DND-41 (cell line): ENCODE measurements at regions not wholly inside any gene's neighbourhood (a gene's known extent, or its start where the extent isn't known, plus 50 kb on each side); places are given as distances from the start of the nearest gene placed in this dataset.

Source experiments
- ATAC-seq: fragments of 200-7000 bp; cut with Tn5 transposase; 3 replicates; pipeline ENCODE4 v1.9.1; 2021; ENCODE audit warnings: low read depth; ENCODE audit not compliant: insufficient read depth
- DNase-seq: peaks from one replicate; pipeline ENCODE4 v3.0.0-alpha.2; 2020
- H2AFZ ChIP-seq: 2 replicates; pipeline ENCODE4 v1.6.0; 2012; ENCODE audit warnings: low read depth, low read length
- H3K27ac ChIP-seq: 2 replicates; pipeline ENCODE4 v1.5.1; 2012; ENCODE audit warnings: low read length, inconsistent platforms
- H3K27me3 ChIP-seq: fragments of 200-600 bp; sonication (generic); 2 replicates; pipeline ENCODE4 v1.6.0; 2012; ENCODE audit warnings: low read length, mild to moderate bottlenecking, inconsistent platforms; ENCODE audit not compliant: insufficient read depth, poor library complexity
- H3K36me3 ChIP-seq: 2 replicates; pipeline ENCODE4 v1.5.1; 2012; ENCODE audit warnings: low read length, inconsistent platforms; ENCODE audit not compliant: insufficient read depth
- H3K4me1 ChIP-seq: 2 replicates; pipeline ENCODE4 v1.5.1; 2012; ENCODE audit warnings: mild to moderate bottlenecking, low read length; ENCODE audit not compliant: insufficient read depth
- H3K4me2 ChIP-seq: 2 replicates; pipeline ENCODE4 v1.6.0; 2012; ENCODE audit warnings: mild to moderate bottlenecking, moderate library complexity, low read length, inconsistent platforms; ENCODE audit not compliant: insufficient read depth
- H3K4me3 ChIP-seq, 2 experiments: fragments of 200-600 bp in 1 of 2; shearing (Covaris generic) in 1 of 2; 2 replicates each; pipeline ENCODE4 v1.5.1; 2012 to 2016; ENCODE audit warnings: inconsistent platforms in 2 of 2, low read length in 2 of 2, mild to moderate bottlenecking in 2 of 2, low read depth in 1 of 2, moderate library complexity in 1 of 2
- H3K79me2 ChIP-seq: 2 replicates; pipeline ENCODE4 v1.6.0; 2012; ENCODE audit warnings: low read length, inconsistent platforms; ENCODE audit not compliant: insufficient read depth
- H3K9ac ChIP-seq: 2 replicates; pipeline ENCODE4 v1.6.0; 2012; ENCODE audit warnings: low read depth, mild to moderate bottlenecking, inconsistent platforms, low read length, moderate library complexity
- H3K9me3 ChIP-seq: 2 replicates; pipeline ENCODE4 v1.5.1; 2012; ENCODE audit warnings: low read length, moderate library complexity, mild to moderate bottlenecking, inconsistent platforms; ENCODE audit not compliant: insufficient read depth, severe bottlenecking
- H4K20me1 ChIP-seq: 2 replicates; pipeline ENCODE4 v1.6.0; 2012; ENCODE audit warnings: low read length; ENCODE audit not compliant: insufficient read depth
- EZH2 ChIP-seq: IDR thresholded peaks from 3 replicates; pipeline ENCODE4 v1.6.1; 2012; ENCODE audit warnings: borderline replicate concordance, low read depth, mild to moderate bottlenecking, moderate library complexity, low read length, inconsistent platforms; ENCODE audit not compliant: severe bottlenecking
- TF ChIP-seq, protein P1 (sequence below): IDR thresholded peaks from 2 replicates; pipeline ENCODE4 v1.5.1; 2012; ENCODE audit warnings: borderline replicate concordance, low read length, moderate library complexity, mild to moderate bottlenecking; ENCODE audit not compliant: poor library complexity, severe bottlenecking; ENCODE audit errors: extremely low read depth

DNA sequence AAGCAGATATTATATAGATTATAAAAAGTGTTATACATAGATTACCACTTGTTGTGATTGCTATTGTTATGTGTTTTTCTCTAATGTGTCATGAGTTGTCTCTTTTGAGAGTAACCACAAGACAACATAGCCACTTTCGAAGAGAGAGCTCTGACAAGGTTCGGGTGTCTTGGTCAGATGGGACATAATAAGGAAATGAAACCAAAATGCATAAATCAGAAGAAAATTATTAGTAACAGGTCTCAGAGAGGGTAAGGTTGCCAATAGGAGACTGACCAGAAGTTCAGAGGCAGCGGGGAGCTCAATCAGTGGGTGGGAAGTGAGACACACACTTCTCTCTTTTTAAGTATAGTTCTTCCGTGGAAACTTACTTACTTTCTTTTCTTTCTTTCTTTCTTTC, 639.2 kb upstream of the POT1 start:
- no peak overlapping the region for H2AFZ ChIP-seq
- H3K27ac ChIP-seq = no peak overlapping the region
- no peaks in the 10 kb centered on the region for H4K20me1 ChIP-seq
- no peak overlapping the region for H3K4me2 ChIP-seq
- H3K27me3 ChIP-seq = no peaks in the 10 kb centered on the region
- H3K4me3 ChIP-seq = no peak overlapping the region
- H3K9me3 ChIP-seq = no peaks in the 10 kb centered on the region
- TF ChIP-seq, protein P1, sequence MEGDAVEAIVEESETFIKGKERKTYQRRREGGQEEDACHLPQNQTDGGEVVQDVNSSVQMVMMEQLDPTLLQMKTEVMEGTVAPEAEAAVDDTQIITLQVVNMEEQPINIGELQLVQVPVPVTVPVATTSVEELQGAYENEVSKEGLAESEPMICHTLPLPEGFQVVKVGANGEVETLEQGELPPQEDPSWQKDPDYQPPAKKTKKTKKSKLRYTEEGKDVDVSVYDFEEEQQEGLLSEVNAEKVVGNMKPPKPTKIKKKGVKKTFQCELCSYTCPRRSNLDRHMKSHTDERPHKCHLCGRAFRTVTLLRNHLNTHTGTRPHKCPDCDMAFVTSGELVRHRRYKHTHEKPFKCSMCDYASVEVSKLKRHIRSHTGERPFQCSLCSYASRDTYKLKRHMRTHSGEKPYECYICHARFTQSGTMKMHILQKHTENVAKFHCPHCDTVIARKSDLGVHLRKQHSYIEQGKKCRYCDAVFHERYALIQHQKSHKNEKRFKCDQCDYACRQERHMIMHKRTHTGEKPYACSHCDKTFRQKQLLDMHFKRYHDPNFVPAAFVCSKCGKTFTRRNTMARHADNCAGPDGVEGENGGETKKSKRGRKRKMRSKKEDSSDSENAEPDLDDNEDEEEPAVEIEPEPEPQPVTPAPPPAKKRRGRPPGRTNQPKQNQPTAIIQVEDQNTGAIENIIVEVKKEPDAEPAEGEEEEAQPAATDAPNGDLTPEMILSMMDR = no peak
- no peak for TF ChIP-seq EZH2
- H3K9ac ChIP-seq = no peak overlapping the region
- no peaks in the 10 kb centered on the region for H3K4me1 ChIP-seq
- DNase-seq (no peak), ATAC-seq (no peak)
- no peaks in the 10 kb centered on the region for H3K79me2 ChIP-seq
- H3K36me3 ChIP-seq = no peaks in the 10 kb centered on the region

DNA sequence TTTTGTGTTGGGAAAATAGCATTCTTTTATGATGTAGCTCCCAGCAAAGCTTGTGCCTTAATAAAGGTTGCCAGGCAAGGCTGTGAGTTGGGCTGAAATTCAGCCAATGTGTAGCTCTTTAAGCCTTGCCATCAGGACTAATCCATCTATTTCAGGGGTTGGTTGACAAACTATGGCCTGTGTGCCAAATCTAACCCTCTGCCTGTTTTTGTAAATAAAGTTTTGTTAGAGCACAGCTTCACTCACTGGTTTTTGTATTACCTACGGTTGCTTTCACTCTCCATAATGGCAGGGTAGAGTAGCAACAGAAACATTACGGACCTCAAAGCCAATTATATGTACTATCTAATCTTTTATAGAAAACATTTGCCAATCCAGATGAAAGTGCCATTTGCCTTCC, 638.1 kb upstream of the POT1 start:
- no peak for ATAC-seq
- Histone ChIP-seq H4K20me1 (no peaks in the 10 kb centered on the region), H3K36me3 (no peaks in the 10 kb centered on the region), H3K4me2 (no peak overlapping the region), H3K9me3 (no peaks in the 10 kb centered on the region), H3K79me2 (no peaks in the 10 kb centered on the region), H3K27me3 (no peaks in the 10 kb centered on the region), H2AFZ (no peak overlapping the region), H3K4me3 (no peak overlapping the region), H3K4me1 (no peaks in the 10 kb centered on the region), H3K27ac (no peak overlapping the region), H3K9ac (no peak overlapping the region)
- no peak for TF ChIP-seq EZH2
- TF ChIP-seq, protein P1 = no peak
- no peak for DNase-seq

DNA sequence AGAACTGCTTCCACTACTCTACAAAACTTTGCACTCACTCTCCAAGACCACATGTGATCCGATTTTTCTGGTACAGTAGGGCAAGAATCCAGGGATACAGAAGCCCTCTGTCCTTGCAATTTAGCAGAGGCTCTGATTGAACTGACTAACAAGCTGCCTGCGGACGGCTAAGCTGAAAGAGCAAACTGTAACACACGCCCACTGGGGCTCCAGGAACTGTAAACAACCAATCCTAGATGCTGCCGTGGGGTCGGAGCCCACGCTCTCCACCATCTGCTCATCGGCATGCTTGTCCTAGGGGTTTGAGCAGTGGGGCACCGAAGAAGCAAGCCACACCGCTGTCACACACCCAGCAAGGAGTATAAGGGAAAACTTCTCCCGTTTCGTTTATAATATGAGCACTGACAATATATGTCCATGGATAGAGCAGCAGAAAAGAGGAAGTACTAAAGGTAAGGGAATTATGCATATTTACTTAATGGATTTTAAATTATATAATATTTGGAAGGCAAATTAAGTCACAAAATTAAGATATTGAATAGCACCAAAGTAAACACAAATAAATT, 634.4 kb upstream of the POT1 start:
- no peaks in the 10 kb centered on the region for H3K36me3 ChIP-seq
- H3K79me2 ChIP-seq = no peaks in the 10 kb centered on the region
- no peak overlapping the region for H3K9ac ChIP-seq
- DNase-seq (no peak), ATAC-seq (no peak)
- no peaks in the 10 kb centered on the region for H3K9me3 ChIP-seq
- no peak overlapping the region for H3K4me3 ChIP-seq
- H3K4me1 ChIP-seq = no peaks in the 10 kb centered on the region
- no peaks in the 10 kb centered on the region for H3K27me3 ChIP-seq
- no peak overlapping the region for H3K27ac ChIP-seq
- TF ChIP-seq EZH2 = no peak
- TF ChIP-seq, protein P1 = no peak
- H3K4me2 ChIP-seq = no peak overlapping the region
- no peaks in the 10 kb centered on the region for H4K20me1 ChIP-seq
- H2AFZ ChIP-seq = no peak overlapping the region

DNA sequence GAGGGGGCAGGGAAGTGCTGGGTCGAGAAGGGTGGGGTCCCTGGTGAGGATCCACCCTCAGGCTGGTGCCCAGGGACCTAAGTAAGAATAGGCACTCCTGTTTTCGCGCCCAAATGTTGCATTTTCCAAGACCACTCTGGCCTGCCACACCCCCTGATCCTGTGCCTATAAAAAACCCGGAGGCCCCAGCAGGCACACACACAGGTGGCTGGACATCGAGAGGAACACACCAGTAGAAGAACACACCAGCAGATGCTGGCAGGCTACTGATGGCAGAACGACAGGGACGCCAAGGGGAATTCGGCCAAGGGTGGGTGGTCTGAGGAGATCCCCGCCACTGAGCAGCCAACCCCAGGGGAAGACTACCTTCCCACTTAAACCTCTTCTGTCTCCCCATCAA, 633.9 kb upstream of the POT1 start:
- no peaks in the 10 kb centered on the region for H3K9me3 ChIP-seq
- no peaks in the 10 kb centered on the region for H4K20me1 ChIP-seq
- DNase-seq = no peak
- H3K27me3 ChIP-seq = no peaks in the 10 kb centered on the region
- no peak overlapping the region for H3K4me2 ChIP-seq
- TF ChIP-seq, protein P1 = no peak
- TF ChIP-seq EZH2 = no peak
- no peaks in the 10 kb centered on the region for H3K4me1 ChIP-seq
- no peak overlapping the region for H3K4me3 ChIP-seq
- no peak for ATAC-seq
- no peaks in the 10 kb centered on the region for H3K36me3 ChIP-seq
- no peak overlapping the region for H3K27ac ChIP-seq
- no peak overlapping the region for H2AFZ ChIP-seq
- H3K79me2 ChIP-seq = no peaks in the 10 kb centered on the region
- no peak overlapping the region for H3K9ac ChIP-seq
